ENCODE measurements at regions not wholly inside any gene's neighbourhood (a gene's known extent, or its start where the extent isn't known, plus 50 kb on each side); places are given as distances from the start of the nearest gene placed in this dataset.

DNA sequence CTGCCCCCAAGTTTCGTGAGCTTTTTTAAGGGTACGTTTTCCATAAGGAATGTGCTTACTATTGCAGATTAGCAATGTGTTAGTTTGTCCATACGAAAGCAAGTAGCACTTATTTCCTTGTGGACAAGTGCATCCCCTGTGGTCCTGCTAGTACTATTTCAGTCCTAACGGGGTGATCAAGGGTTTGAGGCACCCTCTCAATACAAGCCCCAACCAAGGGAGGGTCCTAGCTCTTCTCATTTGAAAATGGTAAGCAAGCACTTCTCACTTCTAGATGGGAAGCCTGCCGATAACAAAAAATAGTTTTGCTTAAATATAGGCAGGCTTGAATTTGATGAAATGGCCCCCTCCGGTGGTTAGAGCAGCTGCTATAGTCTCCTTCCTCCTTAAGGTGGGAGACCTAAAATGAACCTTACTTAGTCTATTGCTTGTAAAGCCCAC is 64.0 kb upstream of the HMCN1 start:
- TF ChIP-seq, protein P1, sequence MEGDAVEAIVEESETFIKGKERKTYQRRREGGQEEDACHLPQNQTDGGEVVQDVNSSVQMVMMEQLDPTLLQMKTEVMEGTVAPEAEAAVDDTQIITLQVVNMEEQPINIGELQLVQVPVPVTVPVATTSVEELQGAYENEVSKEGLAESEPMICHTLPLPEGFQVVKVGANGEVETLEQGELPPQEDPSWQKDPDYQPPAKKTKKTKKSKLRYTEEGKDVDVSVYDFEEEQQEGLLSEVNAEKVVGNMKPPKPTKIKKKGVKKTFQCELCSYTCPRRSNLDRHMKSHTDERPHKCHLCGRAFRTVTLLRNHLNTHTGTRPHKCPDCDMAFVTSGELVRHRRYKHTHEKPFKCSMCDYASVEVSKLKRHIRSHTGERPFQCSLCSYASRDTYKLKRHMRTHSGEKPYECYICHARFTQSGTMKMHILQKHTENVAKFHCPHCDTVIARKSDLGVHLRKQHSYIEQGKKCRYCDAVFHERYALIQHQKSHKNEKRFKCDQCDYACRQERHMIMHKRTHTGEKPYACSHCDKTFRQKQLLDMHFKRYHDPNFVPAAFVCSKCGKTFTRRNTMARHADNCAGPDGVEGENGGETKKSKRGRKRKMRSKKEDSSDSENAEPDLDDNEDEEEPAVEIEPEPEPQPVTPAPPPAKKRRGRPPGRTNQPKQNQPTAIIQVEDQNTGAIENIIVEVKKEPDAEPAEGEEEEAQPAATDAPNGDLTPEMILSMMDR (IDR thresholded peaks at IDR 0.05; ENCODE audit: borderline replicate concordance, extremely low read depth, low read length, poor library complexity, severe bottlenecking) = peak; percentile 54
- TF ChIP-seq EZH2 (IDR thresholded peaks at IDR 0.05; ENCODE audit: borderline replicate concordance, low read depth, low read length, severe bottlenecking) = no peak
